ENCODE measurements at regions not wholly inside any gene's neighbourhood (a gene's known extent, or its start where the extent isn't known, plus 50 kb on each side); places are given as distances from the start of the nearest gene placed in this dataset.

GRCh38 chr4:17397611-17398010 is 114.3 kb downstream of the QDPR start:
- H3K36me3 ChIP-seq (ENCODE audit: low read depth): no peaks in the 10 kb centered on the region
- H3K4me1 ChIP-seq (replicated peaks; ENCODE audit: insufficient read depth): no peaks in the 10 kb centered on the region
- H2AFZ ChIP-seq: no peak overlapping the region
- CTCF ChIA-PET: no interaction called here
- DNase-seq: no peak
- H3K27ac ChIP-seq: no peak overlapping the region
- H3K79me2 ChIP-seq (ENCODE audit: low read depth): no peaks in the 10 kb centered on the region
- POLR2A ChIA-PET (ENCODE audit: unreplicated experiment): no interaction called here
- H3K9me2 ChIP-seq (ENCODE audit: insufficient read depth): no peaks in the 10 kb centered on the region
- H3K27me3 ChIP-seq (ENCODE audit: insufficient read depth, low read depth): peaks cover 30% of the 10 kb centered on the region
- no peak overlapping the region for H3K4me2 ChIP-seq
- BruUV-seq (replicated peaks): no TSS peak
- intact Hi-C loops (cut with micrococcal nuclease; ENCODE audit: unreplicated experiment): no loop called here
- no peaks in the 10 kb centered on the region for H3F3A ChIP-seq (ENCODE audit: insufficient read depth, low read depth)
- TF ChIP-seq EZH2 (IDR thresholded peaks at IDR 0.05; ENCODE audit: low read depth) (no peak), CTCF (conservative IDR thresholded peaks at IDR 0.05) (no peak)
- H3K9me3 ChIP-seq (ENCODE audit: insufficient read depth, low read depth): no peaks in the 10 kb centered on the region
- no peaks in the 10 kb centered on the region for H4K20me1 ChIP-seq (ENCODE audit: insufficient read depth)
- no peak overlapping the region for H3K4me3 ChIP-seq

GRCh38 chr4:17385403-17385802 is 126.5 kb downstream of the QDPR start:
- Histone ChIP-seq H3K36me3 (ENCODE audit: low read depth) (no peaks in the 10 kb centered on the region), H3K9me2 (ENCODE audit: insufficient read depth) (no peaks in the 10 kb centered on the region), H3K9me3 (ENCODE audit: insufficient read depth, low read depth) (no peaks in the 10 kb centered on the region), H3K27ac (no peak overlapping the region), H3K4me2 (peak overlapping the region; percentile 24; the same call in 1 of the 2 replicates), H3K4me3 (no peak overlapping the region), H3F3A (ENCODE audit: insufficient read depth, low read depth) (no peaks in the 10 kb centered on the region), H3K79me2 (ENCODE audit: low read depth) (no peaks in the 10 kb centered on the region), H3K27me3 (ENCODE audit: insufficient read depth, low read depth) (no peaks in the 10 kb centered on the region; the same call in 1 of the 2 replicates), H2AFZ (no peak overlapping the region), H4K20me1 (ENCODE audit: insufficient read depth) (no peaks in the 10 kb centered on the region), H3K4me1 (replicated peaks; ENCODE audit: insufficient read depth) (no peaks in the 10 kb centered on the region)
- TF ChIP-seq EZH2 (IDR thresholded peaks at IDR 0.05; ENCODE audit: low read depth): no peak
- no peak for DNase-seq
- intact Hi-C loops (cut with micrococcal nuclease; ENCODE audit: unreplicated experiment): no loop called here
- ChIA-PET POLR2A (ENCODE audit: unreplicated experiment) (no interaction called here), CTCF (no interaction called here)
- BruUV-seq (replicated peaks): no TSS peak

- intact Hi-C loops (cut with micrococcal nuclease; ENCODE audit: unreplicated experiment): no loop called here
- no peak for TF ChIP-seq CTCF (conservative IDR thresholded peaks at IDR 0.05)
- no peak for TF ChIP-seq EZH2 (IDR thresholded peaks at IDR 0.05; ENCODE audit: low read depth)
- H3K4me1 ChIP-seq (replicated peaks; ENCODE audit: insufficient read depth): no peaks in the 10 kb centered on the region
- H3K9me3 ChIP-seq (ENCODE audit: insufficient read depth, low read depth): no peaks in the 10 kb centered on the region
- ChIA-PET POLR2A (ENCODE audit: unreplicated experiment) (no interaction called here), CTCF (no interaction called here)
- H3K9me2 ChIP-seq (ENCODE audit: insufficient read depth): no peaks in the 10 kb centered on the region
- no peak overlapping the region for H3K4me2 ChIP-seq
- no peaks in the 10 kb centered on the region; the same call in 1 of the 2 replicates for H3K27me3 ChIP-seq (ENCODE audit: insufficient read depth, low read depth)
- DNase-seq: no peak
- no peaks in the 10 kb centered on the region for H3K36me3 ChIP-seq (ENCODE audit: low read depth)
- no TSS peak for BruUV-seq (replicated peaks)
- no peak overlapping the region for H3K4me3 ChIP-seq
- H3F3A ChIP-seq (ENCODE audit: insufficient read depth, low read depth): no peaks in the 10 kb centered on the region
- no peaks in the 10 kb centered on the region for H3K79me2 ChIP-seq (ENCODE audit: low read depth)
- H3K27ac ChIP-seq: no peak overlapping the region
- no peaks in the 10 kb centered on the region for H4K20me1 ChIP-seq (ENCODE audit: insufficient read depth)
- H2AFZ ChIP-seq: no peak overlapping the region
Measured at GRCh38 chr4:17380347-17380746, 131.5 kb downstream of the QDPR start.

GRCh38 chr4:17376205-17376604 is 135.7 kb downstream of the QDPR start:
- Histone ChIP-seq H2AFZ (no peak overlapping the region), H4K20me1 (ENCODE audit: insufficient read depth) (no peaks in the 10 kb centered on the region), H3K27me3 (ENCODE audit: insufficient read depth, low read depth) (no peaks in the 10 kb centered on the region; the same call in 1 of the 2 replicates), H3K27ac (no peak overlapping the region), H3K9me2 (ENCODE audit: insufficient read depth) (no peaks in the 10 kb centered on the region), H3K79me2 (ENCODE audit: low read depth) (no peaks in the 10 kb centered on the region), H3F3A (ENCODE audit: insufficient read depth, low read depth) (no peaks in the 10 kb centered on the region), H3K4me2 (no peak overlapping the region), H3K4me3 (no peak overlapping the region), H3K36me3 (ENCODE audit: low read depth) (no peaks in the 10 kb centered on the region), H3K4me1 (replicated peaks; ENCODE audit: insufficient read depth) (no peaks in the 10 kb centered on the region), H3K9me3 (ENCODE audit: insufficient read depth, low read depth) (no peaks in the 10 kb centered on the region)
- BruUV-seq (replicated peaks): no TSS peak
- intact Hi-C loops (cut with micrococcal nuclease; ENCODE audit: unreplicated experiment): no loop called here
- DNase-seq: no peak
- CTCF ChIA-PET: no interaction called here
- POLR2A ChIA-PET (ENCODE audit: unreplicated experiment): no interaction called here
- TF ChIP-seq CTCF (conservative IDR thresholded peaks at IDR 0.05) (no peak), EZH2 (IDR thresholded peaks at IDR 0.05; ENCODE audit: low read depth) (no peak)
